ENCODE measurements at regions not wholly inside any gene's neighbourhood (a gene's known extent, or its start where the extent isn't known, plus 50 kb on each side); places are given as distances from the start of the nearest gene placed in this dataset.

DNA sequence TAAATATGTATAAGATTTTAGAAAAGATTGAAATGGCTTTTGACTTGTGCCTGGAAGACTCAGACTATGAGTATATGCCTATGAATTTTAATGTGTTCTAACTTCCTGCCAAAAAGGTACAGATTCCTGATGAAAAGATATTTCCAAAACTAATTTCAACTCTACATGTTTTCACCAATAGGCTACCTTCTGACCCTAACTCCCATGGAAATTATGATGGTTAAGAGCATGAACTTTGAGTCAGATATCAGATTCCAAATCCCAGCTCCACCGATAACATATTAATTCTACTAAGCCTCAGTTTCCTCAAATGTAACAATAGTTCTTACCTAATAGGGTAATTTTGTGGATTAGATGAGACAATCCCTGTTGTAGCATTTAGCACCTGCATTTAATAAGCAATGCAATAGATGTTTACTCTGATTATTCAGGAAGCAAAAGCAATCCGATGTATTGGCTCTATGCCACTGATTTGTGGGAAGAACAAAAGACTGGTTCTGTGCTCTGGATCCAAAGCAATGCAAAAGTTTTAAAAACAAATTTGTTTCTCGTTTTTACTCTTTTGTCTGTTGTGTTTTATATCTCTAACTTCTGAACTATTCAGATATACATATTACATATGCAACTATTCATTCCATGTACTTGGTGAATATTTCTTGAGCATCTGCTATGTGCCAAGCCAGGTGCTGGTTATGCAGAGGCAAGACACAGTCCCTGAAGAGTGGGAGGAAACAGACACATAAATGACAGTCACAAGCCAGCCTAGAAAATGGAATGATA lies 115.4 kb downstream of the GATA6 start:
- TF ChIP-seq POLR2AphosphoS5 (IDR thresholded peaks at IDR 0.05) = no peak
- TF ChIP-seq, protein P1, sequence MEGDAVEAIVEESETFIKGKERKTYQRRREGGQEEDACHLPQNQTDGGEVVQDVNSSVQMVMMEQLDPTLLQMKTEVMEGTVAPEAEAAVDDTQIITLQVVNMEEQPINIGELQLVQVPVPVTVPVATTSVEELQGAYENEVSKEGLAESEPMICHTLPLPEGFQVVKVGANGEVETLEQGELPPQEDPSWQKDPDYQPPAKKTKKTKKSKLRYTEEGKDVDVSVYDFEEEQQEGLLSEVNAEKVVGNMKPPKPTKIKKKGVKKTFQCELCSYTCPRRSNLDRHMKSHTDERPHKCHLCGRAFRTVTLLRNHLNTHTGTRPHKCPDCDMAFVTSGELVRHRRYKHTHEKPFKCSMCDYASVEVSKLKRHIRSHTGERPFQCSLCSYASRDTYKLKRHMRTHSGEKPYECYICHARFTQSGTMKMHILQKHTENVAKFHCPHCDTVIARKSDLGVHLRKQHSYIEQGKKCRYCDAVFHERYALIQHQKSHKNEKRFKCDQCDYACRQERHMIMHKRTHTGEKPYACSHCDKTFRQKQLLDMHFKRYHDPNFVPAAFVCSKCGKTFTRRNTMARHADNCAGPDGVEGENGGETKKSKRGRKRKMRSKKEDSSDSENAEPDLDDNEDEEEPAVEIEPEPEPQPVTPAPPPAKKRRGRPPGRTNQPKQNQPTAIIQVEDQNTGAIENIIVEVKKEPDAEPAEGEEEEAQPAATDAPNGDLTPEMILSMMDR (IDR thresholded peaks at IDR 0.05) = no peak
- TF ChIP-seq EP300 (IDR thresholded peaks at IDR 0.05; ENCODE audit: low read depth) = no peak

Measured in transverse colon (tissue), 4 donors.